ENCODE measurements at regions not wholly inside any gene's neighbourhood (a gene's known extent, or its start where the extent isn't known, plus 50 kb on each side); places are given as distances from the start of the nearest gene placed in this dataset.

DNA sequence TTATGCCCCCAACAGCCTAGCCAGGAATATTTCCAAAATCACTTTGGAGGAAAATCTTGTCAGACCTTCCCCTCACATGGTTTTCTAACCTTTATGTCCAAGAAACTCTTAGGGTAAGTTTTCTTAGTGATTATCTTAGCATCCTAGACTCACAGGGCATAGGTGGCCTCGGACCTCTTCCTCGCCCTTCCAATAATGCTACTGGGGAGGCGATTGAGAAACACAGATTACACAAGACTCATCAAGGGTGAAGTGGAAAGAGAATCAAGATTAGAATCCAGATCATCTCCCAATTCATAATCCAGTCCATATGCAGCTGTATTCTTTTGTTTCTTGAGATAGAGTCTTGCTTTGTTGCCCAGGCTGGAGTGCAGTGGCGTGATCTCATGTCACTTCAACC lies 358.4 kb upstream of the CDH5 start:
- no peaks in the 10 kb centered on the region for H3K9me3 Mint-ChIP-seq
- DNase-seq (ENCODE audit: low spot score): no peak
- H3K4me1 Mint-ChIP-seq (ENCODE audit: low read depth): no peaks in the 10 kb centered on the region
- no peak overlapping the region for H3K4me3 Mint-ChIP-seq
- H3K27me3 Mint-ChIP-seq (ENCODE audit: insufficient read depth): no peaks in the 10 kb centered on the region
- no peaks in the 10 kb centered on the region for H3K36me3 Mint-ChIP-seq (ENCODE audit: low read depth)
- no peak overlapping the region for H3K27ac Mint-ChIP-seq
- intact Hi-C loops (cut with micrococcal nuclease): no loop called here

DNA sequence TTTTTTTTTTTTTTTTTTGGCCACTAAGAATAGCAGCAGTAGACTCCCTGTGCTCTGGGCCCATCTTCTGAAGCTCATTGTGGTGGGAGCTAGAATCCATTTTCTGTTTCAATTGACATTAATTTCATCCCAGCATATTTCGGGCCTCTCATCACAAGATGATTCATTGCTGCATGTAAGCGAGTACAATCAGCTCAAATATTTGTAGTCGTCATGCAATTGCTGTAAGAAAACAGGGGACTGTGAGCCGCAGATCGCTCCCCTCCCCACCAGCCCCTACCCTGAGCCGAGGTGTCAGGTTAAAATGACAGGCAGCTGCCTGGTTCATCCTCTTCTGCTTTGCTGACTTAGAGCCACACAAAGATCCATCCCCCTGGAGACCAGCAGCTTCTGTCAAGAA lies 358.8 kb upstream of the CDH5 start:
- no peaks in the 10 kb centered on the region for H3K36me3 Mint-ChIP-seq (ENCODE audit: low read depth)
- intact Hi-C loops (cut with micrococcal nuclease): no loop called here
- no peaks in the 10 kb centered on the region for H3K4me1 Mint-ChIP-seq (ENCODE audit: low read depth)
- DNase-seq (ENCODE audit: low spot score): no peak
- no peaks in the 10 kb centered on the region for H3K27me3 Mint-ChIP-seq (ENCODE audit: insufficient read depth)
- no peaks in the 10 kb centered on the region for H3K9me3 Mint-ChIP-seq
- H3K4me3 Mint-ChIP-seq: no peak overlapping the region
- no peak overlapping the region for H3K27ac Mint-ChIP-seq

DNA sequence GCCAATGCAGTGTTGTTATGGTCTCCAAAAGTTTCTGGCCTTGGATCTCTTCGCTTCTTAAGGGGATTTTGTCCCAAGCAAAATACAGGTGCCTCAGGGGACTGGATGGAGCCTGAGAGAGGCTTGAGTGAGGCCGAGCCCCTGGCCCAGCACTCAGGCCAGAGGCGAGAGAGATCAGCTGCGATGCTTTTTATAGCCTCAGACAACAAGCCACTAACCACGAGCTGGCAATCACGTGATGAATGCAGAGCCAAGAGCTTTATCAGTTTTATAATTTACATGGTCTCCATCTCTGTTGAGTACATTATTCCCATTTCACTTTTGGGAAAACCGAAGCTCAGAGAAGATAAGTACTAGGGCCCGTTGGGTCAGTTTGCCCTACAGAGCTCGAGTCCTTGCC lies 360.0 kb upstream of the CDH5 start:
- Mint-ChIP-seq H3K4me1 (ENCODE audit: low read depth) (no peaks in the 10 kb centered on the region), H3K9me3 (no peaks in the 10 kb centered on the region), H3K4me3 (no peak overlapping the region), H3K36me3 (ENCODE audit: low read depth) (no peaks in the 10 kb centered on the region), H3K27me3 (ENCODE audit: insufficient read depth) (no peaks in the 10 kb centered on the region), H3K27ac (no peak overlapping the region)
- DNase-seq (ENCODE audit: low spot score): no peak
- intact Hi-C loops (cut with micrococcal nuclease): no loop called here

DNA sequence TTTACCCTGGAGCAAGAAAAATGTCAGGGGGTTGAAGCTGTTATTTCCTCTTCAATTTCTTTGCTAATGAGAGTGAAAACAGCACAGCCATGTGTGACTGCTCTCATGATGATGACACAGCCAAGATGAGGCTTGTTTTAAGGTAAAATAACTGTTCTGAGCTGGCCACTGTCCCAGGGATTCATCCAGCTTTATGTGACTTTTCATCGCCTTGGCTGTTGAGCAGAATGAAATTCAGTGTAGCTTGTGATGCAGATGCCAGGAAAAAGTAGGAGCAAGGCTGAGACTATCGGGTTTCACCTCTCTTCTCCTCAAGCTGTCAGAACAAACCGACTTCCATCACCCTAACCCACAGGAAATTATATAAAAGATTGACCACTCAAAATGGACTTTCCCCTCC lies 361.8 kb upstream of the CDH5 start:
- Mint-ChIP-seq H3K36me3 (ENCODE audit: low read depth) (no peaks in the 10 kb centered on the region), H3K27ac (no peak overlapping the region), H3K4me1 (ENCODE audit: low read depth) (no peaks in the 10 kb centered on the region)

DNA sequence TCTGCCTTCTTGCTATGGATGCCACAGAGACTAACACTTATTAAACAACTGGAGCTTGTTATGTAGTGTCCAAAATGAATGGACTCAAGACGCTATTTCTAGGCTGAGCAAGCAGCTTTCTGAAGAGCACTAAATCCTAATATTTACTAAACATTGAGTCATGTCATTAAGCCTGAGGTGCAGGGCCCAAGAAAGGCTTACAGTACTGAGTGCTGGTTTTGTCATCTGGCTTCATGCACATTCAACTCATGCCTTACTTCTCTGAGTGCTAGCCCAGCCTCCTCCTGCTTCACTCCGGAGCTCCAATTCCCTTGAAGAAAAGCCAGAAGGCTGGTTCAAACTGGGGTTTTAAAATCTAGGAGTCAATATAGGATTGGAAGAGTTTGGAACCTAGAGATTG lies 363.3 kb upstream of the CDH5 start:
- H3K27ac Mint-ChIP-seq: no peak overlapping the region
- no peaks in the 10 kb centered on the region for H3K9me3 Mint-ChIP-seq
- H3K36me3 Mint-ChIP-seq (ENCODE audit: low read depth): no peaks in the 10 kb centered on the region
- no peak for DNase-seq (ENCODE audit: low spot score)
- no peaks in the 10 kb centered on the region for H3K4me1 Mint-ChIP-seq (ENCODE audit: low read depth)
- intact Hi-C loops (cut with micrococcal nuclease): no loop called here
- no peaks in the 10 kb centered on the region for H3K27me3 Mint-ChIP-seq (ENCODE audit: insufficient read depth)
- H3K4me3 Mint-ChIP-seq: no peak overlapping the region

More for the DNA sequence above, 361.8 kb upstream of the CDH5 start:
- no peak for DNase-seq (ENCODE audit: low spot score)
- Mint-ChIP-seq H3K27me3 (ENCODE audit: insufficient read depth) (no peaks in the 10 kb centered on the region), H3K4me3 (no peak overlapping the region), H3K9me3 (no peaks in the 10 kb centered on the region)
- intact Hi-C loops (cut with micrococcal nuclease): no loop called here

DNA sequence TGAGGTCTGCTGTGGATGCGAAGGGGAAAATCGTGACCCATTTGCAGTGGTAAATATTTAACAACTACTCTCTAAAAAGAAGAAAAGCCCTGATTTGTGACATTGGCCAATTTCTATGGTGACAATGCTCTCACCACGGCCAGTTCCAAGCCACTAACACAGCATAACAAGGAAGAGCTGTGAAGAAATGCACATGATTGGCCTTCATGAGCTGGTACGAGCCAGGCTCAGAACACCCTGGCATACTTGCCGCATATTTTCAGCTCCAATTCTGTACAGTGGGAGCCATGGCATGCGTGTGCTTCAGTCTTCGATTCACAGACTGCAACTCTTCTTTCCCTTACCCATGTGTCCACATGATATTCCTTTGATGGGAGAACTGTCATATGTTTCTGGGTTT lies 363.9 kb upstream of the CDH5 start:
- no peak overlapping the region for H3K4me3 Mint-ChIP-seq
- no peaks in the 10 kb centered on the region for H3K4me1 Mint-ChIP-seq (ENCODE audit: low read depth)
- no peaks in the 10 kb centered on the region for H3K9me3 Mint-ChIP-seq
- DNase-seq (ENCODE audit: low spot score): no peak
- intact Hi-C loops (cut with micrococcal nuclease): no loop called here
- H3K36me3 Mint-ChIP-seq (ENCODE audit: low read depth): no peaks in the 10 kb centered on the region
- H3K27ac Mint-ChIP-seq: no peak overlapping the region
- no peaks in the 10 kb centered on the region for H3K27me3 Mint-ChIP-seq (ENCODE audit: insufficient read depth)

DNA sequence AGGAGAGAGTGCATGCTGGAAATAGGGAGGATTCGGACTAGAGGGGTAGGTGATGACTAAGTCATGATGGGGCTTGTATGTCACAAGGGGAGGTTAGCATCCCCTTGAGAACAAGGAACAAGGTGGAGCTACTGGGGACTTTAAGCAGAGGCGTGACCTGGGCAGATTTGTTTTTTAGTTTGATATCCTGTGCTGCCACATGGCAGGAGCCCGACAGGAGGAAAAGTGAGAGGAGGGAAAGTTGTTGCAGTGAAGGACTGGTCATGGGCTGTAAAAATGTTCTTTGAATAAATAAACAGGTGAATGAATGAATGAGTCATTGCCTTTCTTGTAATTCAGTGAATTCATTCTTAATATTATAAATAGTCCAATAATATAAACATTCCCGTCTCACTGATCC lies 365.1 kb upstream of the CDH5 start:
- no peak overlapping the region for H3K27ac Mint-ChIP-seq
- intact Hi-C loops (cut with micrococcal nuclease): no loop called here
- H3K4me1 Mint-ChIP-seq (ENCODE audit: low read depth): no peaks in the 10 kb centered on the region
- no peaks in the 10 kb centered on the region for H3K36me3 Mint-ChIP-seq (ENCODE audit: low read depth)
- H3K9me3 Mint-ChIP-seq: no peaks in the 10 kb centered on the region
- no peak overlapping the region for H3K4me3 Mint-ChIP-seq
- DNase-seq (ENCODE audit: low spot score): no peak
- no peaks in the 10 kb centered on the region for H3K27me3 Mint-ChIP-seq (ENCODE audit: insufficient read depth)

DNA sequence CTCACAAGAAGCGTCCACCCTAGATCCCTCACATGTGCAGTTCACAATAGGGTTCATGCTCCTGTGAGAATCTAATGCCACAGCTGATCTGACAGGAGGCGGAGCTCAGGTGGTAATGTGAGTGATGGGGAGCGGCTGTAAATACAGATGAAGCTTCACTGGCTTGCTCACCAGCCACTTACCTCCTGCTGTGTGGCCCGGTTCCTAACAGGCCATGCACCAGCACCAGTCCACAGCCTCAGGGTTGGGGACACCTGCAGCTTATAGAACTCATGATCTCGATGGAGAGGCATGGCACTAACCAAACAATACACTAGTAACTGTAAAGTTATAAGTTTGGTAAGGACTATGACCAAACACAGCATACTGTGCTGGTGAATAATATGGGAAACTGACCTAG lies 368.0 kb upstream of the CDH5 start:
- Mint-ChIP-seq H3K4me3 (no peak overlapping the region), H3K27ac (no peak overlapping the region), H3K9me3 (no peaks in the 10 kb centered on the region), H3K36me3 (ENCODE audit: low read depth) (no peaks in the 10 kb centered on the region), H3K27me3 (ENCODE audit: insufficient read depth) (no peaks in the 10 kb centered on the region), H3K4me1 (ENCODE audit: low read depth) (no peaks in the 10 kb centered on the region)
- intact Hi-C loops (cut with micrococcal nuclease): no loop called here
- DNase-seq (ENCODE audit: low spot score): no peak

DNA sequence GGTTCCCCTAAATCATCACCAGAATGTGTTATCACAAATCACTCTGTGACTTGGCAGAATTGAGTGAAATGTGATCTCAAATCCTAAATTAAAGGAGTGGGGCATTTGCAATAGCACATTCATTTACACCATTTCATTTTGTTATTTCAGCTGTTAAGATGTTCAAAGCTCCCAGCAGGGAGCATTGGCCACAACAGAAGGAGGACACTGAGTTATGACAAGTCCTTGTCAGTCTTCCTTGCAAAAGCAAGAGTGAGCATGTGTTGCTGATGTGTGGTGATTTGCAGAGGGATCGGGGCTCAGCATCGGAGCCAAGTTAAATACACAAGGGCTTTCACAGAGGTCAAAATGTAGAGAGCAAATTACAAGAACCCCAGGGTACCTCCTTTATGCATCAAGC lies 372.2 kb upstream of the CDH5 start:
- DNase-seq (ENCODE audit: low spot score): no peak
- H3K27ac Mint-ChIP-seq: no peak overlapping the region
- intact Hi-C loops (cut with micrococcal nuclease): no loop called here
- no peaks in the 10 kb centered on the region for H3K27me3 Mint-ChIP-seq (ENCODE audit: insufficient read depth)
- no peaks in the 10 kb centered on the region for H3K4me1 Mint-ChIP-seq (ENCODE audit: low read depth)
- no peaks in the 10 kb centered on the region for H3K9me3 Mint-ChIP-seq
- no peak overlapping the region for H3K4me3 Mint-ChIP-seq
- no peaks in the 10 kb centered on the region for H3K36me3 Mint-ChIP-seq (ENCODE audit: low read depth)

DNA sequence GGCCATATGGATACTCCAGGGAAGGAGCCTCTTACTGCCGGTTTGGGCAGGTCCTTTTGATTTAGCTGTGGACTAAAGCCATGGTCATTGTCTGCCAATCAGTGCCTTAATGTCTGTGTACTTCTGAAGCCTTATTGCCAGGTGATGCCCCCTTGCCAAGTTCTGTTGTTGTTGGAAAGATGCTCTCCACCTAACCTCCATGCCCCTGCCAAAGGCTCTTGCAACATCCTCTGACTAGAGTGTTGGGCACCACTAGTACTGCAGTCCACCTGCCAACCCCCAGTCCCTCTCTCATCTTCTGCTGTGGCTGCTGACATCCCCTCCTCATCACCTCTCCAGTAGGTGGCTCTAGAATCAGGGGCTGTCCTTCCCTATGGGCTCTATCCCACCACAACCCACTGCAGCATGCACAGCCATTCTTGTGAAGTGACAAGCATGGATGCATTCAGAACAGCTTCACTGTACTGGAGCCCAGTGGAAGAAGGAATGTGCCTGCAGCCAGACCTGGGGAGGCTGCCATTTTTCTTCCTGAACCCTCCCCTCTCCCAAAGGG lies 375.3 kb upstream of the CDH5 start:
- no peak overlapping the region for H3K4me3 Mint-ChIP-seq
- no peak overlapping the region for H3K27ac Mint-ChIP-seq
- no peaks in the 10 kb centered on the region for H3K36me3 Mint-ChIP-seq (ENCODE audit: low read depth)
- no peaks in the 10 kb centered on the region for H3K27me3 Mint-ChIP-seq (ENCODE audit: insufficient read depth)
- H3K4me1 Mint-ChIP-seq (ENCODE audit: low read depth): no peaks in the 10 kb centered on the region
- no peak for DNase-seq (ENCODE audit: low spot score)
- H3K9me3 Mint-ChIP-seq: no peaks in the 10 kb centered on the region
- intact Hi-C loops (cut with micrococcal nuclease): no loop called here

DNA sequence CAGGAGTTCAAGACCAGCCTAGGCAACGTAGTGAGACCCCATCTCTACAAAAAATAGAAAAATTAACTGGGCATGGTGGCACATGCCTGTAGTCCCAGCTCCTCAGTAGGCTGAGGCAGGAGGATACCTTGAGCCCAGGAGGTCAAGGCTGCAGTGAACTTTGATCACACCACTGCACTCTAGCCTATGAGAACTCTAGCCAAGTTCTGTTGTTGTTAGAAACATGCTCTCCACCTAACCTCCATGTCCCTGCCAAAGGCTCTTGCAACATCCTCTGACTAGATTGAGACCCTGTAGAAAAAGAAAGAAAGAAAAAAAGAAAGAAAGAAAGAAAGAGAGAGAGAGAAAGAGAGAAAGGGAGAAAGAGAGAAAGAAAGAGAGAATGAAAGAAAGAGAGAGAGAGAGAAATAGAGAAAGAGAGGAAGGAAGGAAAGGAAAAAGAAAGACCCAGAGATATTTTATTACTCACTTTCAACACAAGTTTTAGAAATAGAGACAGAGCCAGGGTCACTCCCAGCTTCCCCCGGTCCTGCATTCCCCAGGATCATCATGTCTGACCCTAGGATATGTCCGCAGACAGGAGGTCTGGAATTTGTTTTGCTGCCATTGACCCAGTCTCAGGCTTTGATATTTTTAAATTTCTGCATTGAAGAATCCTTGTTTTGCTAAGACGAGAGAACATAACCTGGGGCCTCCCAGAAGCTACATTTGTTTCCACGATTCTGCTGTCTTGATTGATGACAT lies 376.5 kb upstream of the CDH5 start:
- intact Hi-C loops (cut with micrococcal nuclease): no loop called here
- no peak overlapping the region for H3K4me3 Mint-ChIP-seq
- peaks cover 3% of the 10 kb centered on the region for H3K27me3 Mint-ChIP-seq (ENCODE audit: insufficient read depth)
- no peak overlapping the region for H3K27ac Mint-ChIP-seq
- no peaks in the 10 kb centered on the region for H3K4me1 Mint-ChIP-seq (ENCODE audit: low read depth)
- no peaks in the 10 kb centered on the region for H3K9me3 Mint-ChIP-seq
- no peak for DNase-seq (ENCODE audit: low spot score)
- no peaks in the 10 kb centered on the region for H3K36me3 Mint-ChIP-seq (ENCODE audit: low read depth)

DNA sequence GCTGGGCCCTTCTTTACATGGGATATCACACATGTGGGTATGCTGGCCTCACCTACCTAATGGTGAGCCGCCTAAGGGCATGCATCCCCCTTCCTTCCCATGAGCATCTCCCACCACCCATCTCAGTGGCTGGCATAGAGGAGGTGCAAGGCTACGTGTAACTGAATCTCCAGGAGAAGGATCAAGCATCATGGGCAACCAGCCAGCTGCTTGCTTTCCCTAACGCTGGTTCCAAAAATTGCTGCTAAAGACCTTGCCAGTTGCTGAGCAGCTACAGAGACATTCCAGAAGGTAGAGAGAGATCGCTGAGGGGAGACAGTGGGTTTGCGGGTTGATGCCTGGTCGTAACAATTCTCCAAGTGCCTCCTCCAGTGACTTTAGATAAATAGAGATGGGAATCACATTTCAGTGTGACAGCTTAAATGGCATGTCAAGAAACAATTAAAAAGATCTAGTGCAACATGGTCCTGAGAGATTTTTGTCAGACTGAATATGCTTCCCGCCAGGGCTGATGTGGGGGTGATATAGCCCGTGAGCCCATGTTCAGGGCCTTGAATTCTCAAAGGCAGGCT lies 378.4 kb upstream of the CDH5 start:
- Mint-ChIP-seq H3K9me3 (no peaks in the 10 kb centered on the region), H3K27ac (no peak overlapping the region), H3K4me3 (no peak overlapping the region), H3K36me3 (ENCODE audit: low read depth) (no peaks in the 10 kb centered on the region), H3K27me3 (ENCODE audit: insufficient read depth) (peaks cover 3% of the 10 kb centered on the region), H3K4me1 (ENCODE audit: low read depth) (no peaks in the 10 kb centered on the region)
- DNase-seq (ENCODE audit: low spot score): no peak
- intact Hi-C loops (cut with micrococcal nuclease): no loop called here

DNA sequence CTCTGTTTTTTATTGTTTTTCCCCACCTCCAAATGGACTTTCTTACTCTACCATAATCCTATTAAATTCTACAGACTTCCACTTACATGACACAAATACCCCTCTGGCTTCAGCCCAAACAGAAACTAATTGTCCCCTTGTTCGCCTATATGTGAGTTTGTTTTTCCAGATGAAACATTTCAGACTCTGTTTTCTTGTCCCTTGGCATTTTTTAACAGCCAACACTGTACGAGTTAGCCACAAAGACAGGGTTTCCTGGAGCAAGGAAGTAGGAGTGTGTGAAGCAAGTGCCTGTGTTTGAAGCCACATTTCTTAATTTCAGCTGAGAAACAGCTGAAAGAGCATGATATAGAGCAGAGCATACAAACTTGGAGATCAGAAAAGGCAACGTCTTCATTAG lies 382.2 kb upstream of the CDH5 start:
- Mint-ChIP-seq H3K4me1 (ENCODE audit: low read depth) (no peaks in the 10 kb centered on the region), H3K27ac (no peak overlapping the region), H3K36me3 (ENCODE audit: low read depth) (no peaks in the 10 kb centered on the region), H3K9me3 (no peaks in the 10 kb centered on the region), H3K4me3 (no peak overlapping the region), H3K27me3 (ENCODE audit: insufficient read depth) (peaks cover 3% of the 10 kb centered on the region)
- intact Hi-C loops (cut with micrococcal nuclease): no loop called here
- no peak for DNase-seq (ENCODE audit: low spot score)

DNA sequence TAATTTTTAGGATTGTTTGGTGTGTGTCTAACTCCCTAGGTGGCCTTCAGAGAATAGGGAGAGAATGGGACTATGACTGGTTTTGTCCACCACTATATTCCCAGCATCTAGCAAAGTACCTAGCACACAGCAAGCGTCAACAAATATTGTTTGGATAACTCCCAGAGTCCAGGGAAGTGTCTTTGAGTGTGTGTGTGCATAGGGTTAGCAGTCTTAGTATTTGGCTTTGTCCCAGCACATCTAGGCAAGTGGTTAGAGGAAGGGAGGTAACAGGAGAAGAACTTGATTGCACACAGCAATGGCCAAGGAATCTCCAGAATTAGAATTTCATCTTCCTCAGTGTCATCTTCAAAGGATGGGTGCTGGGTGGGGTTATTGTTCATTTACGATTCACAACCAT lies 385.4 kb upstream of the CDH5 start:
- H3K27ac Mint-ChIP-seq: no peak overlapping the region
- no peak for DNase-seq (ENCODE audit: low spot score)
- no peaks in the 10 kb centered on the region for H3K36me3 Mint-ChIP-seq (ENCODE audit: low read depth)
- intact Hi-C loops (cut with micrococcal nuclease): no loop called here
- H3K9me3 Mint-ChIP-seq: no peaks in the 10 kb centered on the region
- no peaks in the 10 kb centered on the region for H3K4me1 Mint-ChIP-seq (ENCODE audit: low read depth)
- H3K27me3 Mint-ChIP-seq (ENCODE audit: insufficient read depth): peaks cover 3% of the 10 kb centered on the region
- H3K4me3 Mint-ChIP-seq: no peak overlapping the region
